IMR-90 (cell line): ENCODE measurements at regions not wholly inside any gene's neighbourhood (a gene's known extent, or its start where the extent isn't known, plus 50 kb on each side); places are given as distances from the start of the nearest gene placed in this dataset.

ENCODE experiments used
- ATAC-seq: fragments of 200-7000 bp; cut with Tn5 transposase; 2 replicates; pipeline ENCODE4 v1.9.1; 2020; ENCODE audit warnings: low read depth, mild to moderate bottlenecking, moderate library complexity
- BruUV-seq: library from RNA; stranded (reverse); fragments of 400-500 nt; replicated peaks from 2 replicates; lab custom pipeline; 2021; lab: Mats Ljungman, UMichigan
- CTCF ChIA-PET: fragments of 300-600 bp; formaldehyde crosslinking; extraction: SDS; loops from one replicate; lab custom pipeline; 2021; ENCODE audit warnings: antibody characterized with exemption; lab: Yijun Ruan, JAX
- POLR2A ChIA-PET: fragments of 300-600 bp; sonication (Branson Sonifier 250); formaldehyde crosslinking; loops from one replicate; lab custom pipeline; 2022; ENCODE audit warnings: antibody characterized with exemption; ENCODE audit not compliant: unreplicated experiment; lab: Charles Lee
- DNase-seq: peaks from one replicate; pipeline ENCODE4 v3.0.0; 2013
- H2AFZ ChIP-seq: replicated peaks from 2 replicates; pipeline ENCODE3; 2013; ENCODE audit warnings: low read length, mild to moderate bottlenecking; ENCODE audit not compliant: poor library complexity
- H2AK5ac ChIP-seq: 2 replicates; pipeline ENCODE4 v1.6.1; 2013; ENCODE audit warnings: low read depth, low read length, inconsistent platforms
- H2AK9ac ChIP-seq: replicated peaks from 2 replicates; pipeline ENCODE3; 2013; ENCODE audit warnings: mild to moderate bottlenecking, low read depth, low read length, moderate library complexity; ENCODE audit not compliant: poor library complexity
- H2BK120ac ChIP-seq: 2 replicates; pipeline ENCODE4 v1.6.1; 2013; ENCODE audit warnings: low read depth, low read length, inconsistent platforms
- H2BK15ac ChIP-seq: 3 replicates; pipeline ENCODE4 v1.6.1; 2013; ENCODE audit warnings: low read depth, low read length, inconsistent platforms
- H2BK20ac ChIP-seq: 2 replicates; pipeline ENCODE4 v1.6.1; 2013; ENCODE audit warnings: low read depth, mild to moderate bottlenecking, inconsistent platforms, low read length, moderate library complexity
- H2BK5ac ChIP-seq: 2 replicates; pipeline ENCODE4 v1.6.1; 2013; ENCODE audit warnings: mild to moderate bottlenecking, low read depth, low read length, inconsistent platforms; ENCODE audit not compliant: poor library complexity, severe bottlenecking
- H3K14ac ChIP-seq: replicated peaks from 2 replicates; pipeline ENCODE4 v1.6.1; 2013; ENCODE audit warnings: low read depth, low read length, inconsistent platforms
- H3K18ac ChIP-seq: 2 replicates; pipeline ENCODE4 v1.6.1; 2013; ENCODE audit warnings: low read depth, low read length, control low read depth
- H3K23ac ChIP-seq: 2 replicates; pipeline ENCODE4 v1.6.1; 2013; ENCODE audit warnings: low read depth, low read length, inconsistent platforms
- H3K27ac ChIP-seq: 2 replicates; pipeline ENCODE4 v1.5.1; 2013; ENCODE audit warnings: mild to moderate bottlenecking, control low read depth, low read length; ENCODE audit not compliant: insufficient read depth
- H3K27me3 ChIP-seq: 2 replicates; pipeline ENCODE4 v1.6.1; 2013; ENCODE audit warnings: low read length; ENCODE audit not compliant: control insufficient read depth, insufficient read depth
- H3K36me3 ChIP-seq: 2 replicates; pipeline ENCODE4 v1.6.1; 2013; ENCODE audit warnings: low read length, mixed read lengths; ENCODE audit not compliant: control insufficient read depth, insufficient read depth
- H3K4ac ChIP-seq: 2 replicates; pipeline ENCODE4 v1.6.1; 2013; ENCODE audit warnings: low read depth, low read length, inconsistent platforms
- H3K4me1 ChIP-seq: 2 replicates; pipeline ENCODE4 v1.6.1; 2013; ENCODE audit warnings: low read length, mixed read lengths; ENCODE audit not compliant: control insufficient read depth, insufficient read depth
- H3K4me2 ChIP-seq: 2 replicates; pipeline ENCODE4 v1.6.1; 2013; ENCODE audit warnings: low read depth, mild to moderate bottlenecking, control low read depth, low read length, moderate library complexity
- H3K4me3 ChIP-seq: 2 replicates; pipeline ENCODE4 v1.5.1; 2013; ENCODE audit warnings: low read depth, mild to moderate bottlenecking, control low read depth, low read length, moderate library complexity; ENCODE audit not compliant: insufficient read depth
- H3K56ac ChIP-seq: 2 replicates; pipeline ENCODE4 v1.6.1; 2013; ENCODE audit warnings: low read length, inconsistent platforms; ENCODE audit not compliant: insufficient read depth; ENCODE audit errors: extremely low read depth
- H3K79me1 ChIP-seq, 2 experiments: 2 replicates each; pipeline ENCODE4 v1.6.1; 2013; ENCODE audit warnings: low read length in 2 of 2, inconsistent platforms in 1 of 2, low read depth in 1 of 2
- H3K9ac ChIP-seq: 2 replicates; pipeline ENCODE4 v1.6.1; 2013; ENCODE audit warnings: low read depth, low read length, control low read depth
- H3K9me1 ChIP-seq: 2 replicates; pipeline ENCODE4 v1.6.1; 2013; ENCODE audit warnings: low read length, inconsistent platforms; ENCODE audit not compliant: insufficient read depth
- H3K9me3 ChIP-seq: 2 replicates; pipeline ENCODE4 v1.6.1; 2013; ENCODE audit warnings: low read length; ENCODE audit not compliant: control insufficient read depth, insufficient read depth
- H4K20me1 ChIP-seq: 2 replicates; pipeline ENCODE4 v1.6.1; 2013; ENCODE audit warnings: low read length, inconsistent platforms; ENCODE audit not compliant: insufficient read depth
- H4K5ac ChIP-seq: 2 replicates; pipeline ENCODE4 v1.6.1; 2013; ENCODE audit warnings: mild to moderate bottlenecking, low read depth, low read length, control low read depth
- H4K8ac ChIP-seq, 2 experiments: 2 replicates each; pipeline ENCODE4 v1.6.1; 2013; ENCODE audit warnings: low read depth in 2 of 2, low read length in 2 of 2, control low read depth in 1 of 2, inconsistent platforms in 1 of 2
- H4K91ac ChIP-seq: 2 replicates; pipeline ENCODE4 v1.6.1; 2013; ENCODE audit warnings: low read depth, low read length, inconsistent platforms; ENCODE audit not compliant: insufficient read depth
- BHLHE40 ChIP-seq: fragments of 150-350 bp; IDR thresholded peaks from 2 replicates; pipeline ENCODE4 v1.6.1; 2016; ENCODE audit warnings: mild to moderate bottlenecking, low read depth, low read length
- CEBPB ChIP-seq: IDR thresholded peaks from 2 replicates; pipeline ENCODE4 v1.6.1; 2012; ENCODE audit warnings: low read depth, low read length, improper control_type of control experiment
- CHD1 ChIP-seq: IDR thresholded peaks from 2 replicates; pipeline ENCODE4 v1.6.1; 2012; ENCODE audit warnings: low read depth, low read length, improper control_type of control experiment
- ELK1 ChIP-seq: fragments of 150-350 bp; IDR thresholded peaks from 2 replicates; pipeline ENCODE4 v1.6.1; 2016; ENCODE audit warnings: low read depth, mild to moderate bottlenecking, low read length, moderate library complexity, borderline replicate concordance
- FOS ChIP-seq: fragments of 150-350 bp; IDR thresholded peaks from 2 replicates; pipeline ENCODE4 v1.6.1; 2016; ENCODE audit warnings: low read depth, low read length
- MAFK ChIP-seq: IDR thresholded peaks from 2 replicates; pipeline ENCODE4 v1.6.1; 2012; ENCODE audit warnings: low read depth, low read length, improper control_type of control experiment
- MAZ ChIP-seq: IDR thresholded peaks from 2 replicates; pipeline ENCODE4 v1.6.1; 2012; ENCODE audit warnings: low read depth, mild to moderate bottlenecking, low read length, improper control_type of control experiment, moderate library complexity, borderline replicate concordance
- MXI1 ChIP-seq: IDR thresholded peaks from 2 replicates; pipeline ENCODE4 v1.6.1; 2012; ENCODE audit warnings: low read depth, mild to moderate bottlenecking, low read length, moderate library complexity, borderline replicate concordance
- NFE2L2 ChIP-seq: fragments of 150-350 bp; IDR thresholded peaks from 2 replicates; pipeline ENCODE4 v1.6.1; 2016; ENCODE audit warnings: low read depth, mild to moderate bottlenecking, low read length
- POLR2A ChIP-seq: IDR thresholded peaks from 2 replicates; pipeline ENCODE4 v1.6.1; 2012; ENCODE audit warnings: mild to moderate bottlenecking, low read depth, low read length
- RAD21 ChIP-seq: IDR thresholded peaks from 2 replicates; pipeline ENCODE4 v1.6.1; 2012; ENCODE audit warnings: low read length, improper control_type of control experiment
- RCOR1 ChIP-seq: IDR thresholded peaks from 2 replicates; pipeline ENCODE4 v1.6.1; 2012; ENCODE audit warnings: mild to moderate bottlenecking, low read length, improper control_type of control experiment; ENCODE audit not compliant: insufficient replicate concordance
- RFX5 ChIP-seq: IDR thresholded peaks from 2 replicates; pipeline ENCODE4 v1.8.0; 2012; ENCODE audit warnings: low read depth, mild to moderate bottlenecking, low read length, moderate library complexity
- SMC3 ChIP-seq: fragments of 150-350 bp; IDR thresholded peaks from 2 replicates; pipeline ENCODE4 v1.6.1; 2016; ENCODE audit warnings: low read depth, mild to moderate bottlenecking, antibody characterized with exemption, low read length, moderate library complexity
- WGBS, 2 experiments: methylation state at CpG; one replicate each; pipeline versions ENCODE4 v1.1.5 to v1.1.7; 2013; ENCODE audit warnings: missing lambda C conversion rate in 2 of 2; ENCODE audit not compliant: insufficient read length in 1 of 2; ENCODE audit errors: extremely low coverage in 2 of 2; 5-methylcytosine and 5-hydroxymethylcytosine counted together
- dilution Hi-C: fragments of 300-500 bp; cut with HindIII; formaldehyde crosslinking; loops from one replicate; pipeline ENCODE4 v1.14.3; 2018; ENCODE audit warnings: low sequenced_read_pairs; ENCODE audit not compliant: unreplicated experiment
- in situ Hi-C: fragments of 300-500 bp; cut with MboI; formaldehyde crosslinking; loops from 3 replicates; pipeline ENCODE4 v1.14.3; 2019; ENCODE audit warnings: low sequenced_read_pairs, inconsistent platforms, mixed read lengths
- intact Hi-C: fragments of 100-400 bp; cut with micrococcal nuclease; formaldehyde crosslinking; loops from 2 replicates; pipeline ENCODE4 v1.10.0; 2022
- TF ChIP-seq, protein P1 (sequence below): fragments of 150-350 bp; IDR thresholded peaks from 2 replicates; pipeline ENCODE4 v1.6.1; 2017; ENCODE audit warnings: mild to moderate bottlenecking, antibody characterized with exemption, low read length, low read depth
- TF ChIP-seq, protein P2 (sequence below): conservative IDR thresholded peaks from 2 replicates; pipeline ENCODE4 v1.5.1; 2012; ENCODE audit warnings: mild to moderate bottlenecking, low read depth, low read length, improper control_type of control experiment

- H3K23ac ChIP-seq, result no peak overlapping the region
- H3K79me1 ChIP-seq, result no peaks in the 10 kb centered on the region
- ChIA-PET CTCF (no interaction called here), POLR2A (no interaction called here)
- no peak overlapping the region for H2BK15ac ChIP-seq
- H2AFZ ChIP-seq, result no peak overlapping the region
- no peak overlapping the region for H3K4me3 ChIP-seq
- H3K14ac ChIP-seq, result no peak overlapping the region
- no peak for ATAC-seq
- no peak overlapping the region for H2AK9ac ChIP-seq
- H3K9me3 ChIP-seq, result 0 out of 2 replicates have a peak, but pooled peaks cover 2% of the 10 kb centered on the region
- in situ Hi-C loops (no loop called here), dilution Hi-C loops (no loop called here), intact Hi-C loops (no loop called here)
- H3K4ac ChIP-seq, result no peak overlapping the region
- H2AK5ac ChIP-seq, result no peak overlapping the region
- no peak overlapping the region for H3K27ac ChIP-seq
- no peak overlapping the region for H3K18ac ChIP-seq
- H3K56ac ChIP-seq, result no peak overlapping the region
- no peak overlapping the region for H3K9ac ChIP-seq
- H3K4me2 ChIP-seq, result no peak overlapping the region
- no peaks in the 10 kb centered on the region for H3K9me1 ChIP-seq
- H4K91ac ChIP-seq, result no peak overlapping the region
- no peaks in the 10 kb centered on the region for H4K20me1 ChIP-seq
- TF ChIP-seq, protein P1, sequence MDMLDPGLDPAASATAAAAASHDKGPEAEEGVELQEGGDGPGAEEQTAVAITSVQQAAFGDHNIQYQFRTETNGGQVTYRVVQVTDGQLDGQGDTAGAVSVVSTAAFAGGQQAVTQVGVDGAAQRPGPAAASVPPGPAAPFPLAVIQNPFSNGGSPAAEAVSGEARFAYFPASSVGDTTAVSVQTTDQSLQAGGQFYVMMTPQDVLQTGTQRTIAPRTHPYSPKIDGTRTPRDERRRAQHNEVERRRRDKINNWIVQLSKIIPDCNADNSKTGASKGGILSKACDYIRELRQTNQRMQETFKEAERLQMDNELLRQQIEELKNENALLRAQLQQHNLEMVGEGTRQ, result no peak
- no peak for TF ChIP-seq SMC3
- no peak for TF ChIP-seq BHLHE40
- no peak for TF ChIP-seq ELK1
- no peak for TF ChIP-seq CEBPB
- TF ChIP-seq RFX5, result no peak
- no peak for TF ChIP-seq RCOR1
- TF ChIP-seq CHD1, result no peak
- TF ChIP-seq MAFK, result no peak
- TF ChIP-seq FOS, result no peak
- no peak for TF ChIP-seq POLR2A
- TF ChIP-seq MAZ, result no peak
- TF ChIP-seq MXI1, result no peak
- TF ChIP-seq, protein P2, sequence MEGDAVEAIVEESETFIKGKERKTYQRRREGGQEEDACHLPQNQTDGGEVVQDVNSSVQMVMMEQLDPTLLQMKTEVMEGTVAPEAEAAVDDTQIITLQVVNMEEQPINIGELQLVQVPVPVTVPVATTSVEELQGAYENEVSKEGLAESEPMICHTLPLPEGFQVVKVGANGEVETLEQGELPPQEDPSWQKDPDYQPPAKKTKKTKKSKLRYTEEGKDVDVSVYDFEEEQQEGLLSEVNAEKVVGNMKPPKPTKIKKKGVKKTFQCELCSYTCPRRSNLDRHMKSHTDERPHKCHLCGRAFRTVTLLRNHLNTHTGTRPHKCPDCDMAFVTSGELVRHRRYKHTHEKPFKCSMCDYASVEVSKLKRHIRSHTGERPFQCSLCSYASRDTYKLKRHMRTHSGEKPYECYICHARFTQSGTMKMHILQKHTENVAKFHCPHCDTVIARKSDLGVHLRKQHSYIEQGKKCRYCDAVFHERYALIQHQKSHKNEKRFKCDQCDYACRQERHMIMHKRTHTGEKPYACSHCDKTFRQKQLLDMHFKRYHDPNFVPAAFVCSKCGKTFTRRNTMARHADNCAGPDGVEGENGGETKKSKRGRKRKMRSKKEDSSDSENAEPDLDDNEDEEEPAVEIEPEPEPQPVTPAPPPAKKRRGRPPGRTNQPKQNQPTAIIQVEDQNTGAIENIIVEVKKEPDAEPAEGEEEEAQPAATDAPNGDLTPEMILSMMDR, result no peak
- TF ChIP-seq RAD21, result no peak
- TF ChIP-seq NFE2L2, result no peak
- H3K27me3 ChIP-seq, result no peaks in the 10 kb centered on the region
- H2BK20ac ChIP-seq, result no peak overlapping the region
- DNase-seq, result no peak
- H4K5ac ChIP-seq, result no peak overlapping the region
- no peak overlapping the region for H4K8ac ChIP-seq
- no peak overlapping the region for H2BK5ac ChIP-seq
- no CpG with 5 or more reads among the region's 2 CpGs for WGBS, 2 experiments
- H3K4me1 ChIP-seq, result no peaks in the 10 kb centered on the region
- H2BK120ac ChIP-seq, result no peak overlapping the region
- no peaks in the 10 kb centered on the region for H3K36me3 ChIP-seq
- BruUV-seq, result no TSS peak
These were observed 447.5 kb downstream of the IGSF11 start for GRCh38 chr3:118587037-118587741.
